Activated naive CD4-positive, alpha-beta T cell treated with anti-CD3 and anti-CD28 coated beads for 36 hours (primary cell): ENCODE measurements at regions not wholly inside any gene's neighbourhood (a gene's known extent, or its start where the extent isn't known, plus 50 kb on each side); places are given as distances from the start of the nearest gene placed in this dataset.

ENCODE experiments used
- CTCF ChIA-PET: fragments of 350-600 bp; sonication (Branson Sonifier 250); formaldehyde crosslinking; loops from one replicate; lab custom pipeline; 2021; ENCODE audit warnings: antibody characterized with exemption; lab: Charles Lee
- DNase-seq: peaks from one replicate; pipeline ENCODE4 v3.0.0-alpha.2; 2020
- H3K27ac Mint-ChIP-seq: one replicate; pipeline ENCODE4 v1.8.0; 2021; ENCODE audit warnings: mild to moderate bottlenecking, mixed read lengths
- H3K27me3 Mint-ChIP-seq: one replicate; pipeline ENCODE4 v1.8.0; 2021; ENCODE audit warnings: low read depth, mixed read lengths
- H3K36me3 Mint-ChIP-seq: one replicate; pipeline ENCODE4 v1.8.0; 2021; ENCODE audit warnings: low read depth, mixed read lengths
- H3K4me1 Mint-ChIP-seq: one replicate; pipeline ENCODE4 v1.8.0; 2021; ENCODE audit warnings: low read depth, mixed read lengths
- H3K4me3 Mint-ChIP-seq: one replicate; pipeline ENCODE4 v1.8.0; 2021; ENCODE audit warnings: mild to moderate bottlenecking, moderate library complexity, mixed read lengths
- H3K9me3 Mint-ChIP-seq: one replicate; pipeline ENCODE4 v1.8.0; 2021; ENCODE audit warnings: mixed read lengths
- intact Hi-C: fragments of 100-400 bp; cut with micrococcal nuclease; formaldehyde crosslinking; loops from one replicate; pipeline ENCODE4 v1.15.1; 2023

DNA sequence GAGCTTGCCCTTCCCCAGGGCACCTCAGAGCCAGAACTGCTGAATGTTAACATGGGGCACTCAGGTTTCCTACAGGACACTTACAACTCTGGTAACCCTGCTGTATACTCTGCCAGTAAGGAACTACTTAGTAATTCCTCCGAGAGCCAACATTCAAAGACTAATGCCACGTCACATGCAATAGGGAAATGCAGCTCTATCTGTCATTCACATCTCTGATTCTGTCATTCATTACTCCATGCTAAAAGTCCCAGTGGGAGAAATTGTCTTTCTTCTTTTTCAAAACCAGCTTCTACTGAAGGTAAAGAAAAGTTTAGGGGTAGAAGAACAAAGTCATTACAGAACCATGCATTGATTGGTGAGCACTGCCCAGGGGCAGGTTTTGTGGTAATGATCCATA lies 189.2 kb downstream of the DAD1 start:
- Mint-ChIP-seq H3K36me3 (no peaks in the 10 kb centered on the region), H3K9me3 (no peaks in the 10 kb centered on the region), H3K4me3 (no peak overlapping the region), H3K4me1 (no peaks in the 10 kb centered on the region), H3K27ac (no peak overlapping the region), H3K27me3 (no peaks in the 10 kb centered on the region)
- DNase-seq = no peak
- intact Hi-C loops = no loop called here
- CTCF ChIA-PET = no interaction called here

DNA sequence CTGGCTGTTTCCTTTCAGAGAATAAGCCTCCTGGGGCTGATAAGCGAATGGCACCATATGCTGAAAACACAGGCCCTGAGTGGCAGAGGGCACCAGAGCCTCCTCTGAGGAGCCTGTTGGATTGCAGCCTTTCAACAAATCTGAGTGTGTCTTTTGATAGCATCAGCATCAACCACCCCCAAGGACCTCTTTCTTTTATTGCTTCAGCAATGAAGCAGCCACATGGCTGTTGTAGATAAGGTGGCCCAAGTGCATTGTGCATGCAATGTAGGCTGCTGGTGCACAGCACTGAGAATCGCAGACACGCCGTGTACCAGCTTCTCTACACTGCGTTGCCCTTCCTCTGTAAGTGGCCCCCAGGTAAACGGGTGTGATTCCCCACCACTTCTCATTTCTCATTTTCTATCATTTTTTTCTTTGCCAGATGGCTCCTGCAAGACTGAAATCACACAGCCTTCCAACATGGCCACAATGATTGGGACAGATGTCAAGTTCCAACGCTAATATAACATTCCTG lies 191.7 kb downstream of the DAD1 start:
- H3K27me3 Mint-ChIP-seq = no peaks in the 10 kb centered on the region
- H3K4me3 Mint-ChIP-seq = no peak overlapping the region
- H3K27ac Mint-ChIP-seq = no peak overlapping the region
- H3K36me3 Mint-ChIP-seq = no peaks in the 10 kb centered on the region
- intact Hi-C loops = no loop called here
- H3K4me1 Mint-ChIP-seq = no peaks in the 10 kb centered on the region
- no peaks in the 10 kb centered on the region for H3K9me3 Mint-ChIP-seq
- CTCF ChIA-PET = no interaction called here
- no peak for DNase-seq

DNA sequence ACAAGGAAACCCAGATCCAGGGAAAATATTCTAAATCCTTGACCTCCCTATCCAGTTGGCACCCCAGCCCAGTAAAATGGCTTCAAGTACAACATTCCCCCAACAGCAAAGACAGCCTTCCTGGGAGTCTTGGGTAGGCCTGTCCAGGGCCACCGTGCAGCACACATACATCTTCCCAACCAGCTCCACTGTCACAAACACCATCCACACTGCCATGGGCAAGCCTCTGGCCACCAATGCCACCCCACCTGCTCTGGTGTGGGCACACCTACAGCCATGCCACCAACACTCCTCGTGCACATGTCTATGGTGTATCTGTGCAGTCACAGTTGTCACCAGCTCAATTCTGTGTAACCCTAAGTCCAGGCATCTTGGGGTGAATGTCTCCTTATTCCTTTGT lies 193.2 kb downstream of the DAD1 start:
- Mint-ChIP-seq H3K27ac (no peak overlapping the region), H3K4me3 (no peak overlapping the region)
- intact Hi-C loops = no loop called here

GRCh38 chr14:22394616-22395015 lies 194.4 kb downstream of the DAD1 start:
- Mint-ChIP-seq H3K4me3 (no peak overlapping the region), H3K9me3 (no peaks in the 10 kb centered on the region), H3K4me1 (no peaks in the 10 kb centered on the region), H3K36me3 (no peaks in the 10 kb centered on the region), H3K27me3 (no peaks in the 10 kb centered on the region), H3K27ac (no peak overlapping the region)
- DNase-seq = no peak
- intact Hi-C loops = no loop called here
- CTCF ChIA-PET = no interaction called here

More for the DNA sequence above, 193.2 kb downstream of the DAD1 start:
- Mint-ChIP-seq H3K36me3 (no peaks in the 10 kb centered on the region), H3K9me3 (no peaks in the 10 kb centered on the region), H3K27me3 (no peaks in the 10 kb centered on the region), H3K4me1 (no peaks in the 10 kb centered on the region)
- DNase-seq = no peak
- CTCF ChIA-PET = no interaction called here

- no peaks in the 10 kb centered on the region for H3K36me3 Mint-ChIP-seq
- intact Hi-C loops = no loop called here
- no peaks in the 10 kb centered on the region for H3K9me3 Mint-ChIP-seq
- H3K4me3 Mint-ChIP-seq = no peak overlapping the region
- no peaks in the 10 kb centered on the region for H3K4me1 Mint-ChIP-seq
- no peak for DNase-seq
- CTCF ChIA-PET = no interaction called here
- H3K27ac Mint-ChIP-seq = no peak overlapping the region
- no peaks in the 10 kb centered on the region for H3K27me3 Mint-ChIP-seq
These were observed 195.2 kb downstream of the DAD1 start for GRCh38 chr14:22393796-22394195.

- CTCF ChIA-PET = no interaction called here
- no peak for DNase-seq
- no peaks in the 10 kb centered on the region for H3K4me1 Mint-ChIP-seq
- H3K27me3 Mint-ChIP-seq = no peaks in the 10 kb centered on the region
- H3K9me3 Mint-ChIP-seq = no peaks in the 10 kb centered on the region
- intact Hi-C loops = no loop called here
- no peak overlapping the region for H3K27ac Mint-ChIP-seq
- H3K36me3 Mint-ChIP-seq = no peaks in the 10 kb centered on the region
- H3K4me3 Mint-ChIP-seq = no peak overlapping the region
These were observed 197.0 kb downstream of the DAD1 start for GRCh38 chr14:22391908-22392565.

DNA sequence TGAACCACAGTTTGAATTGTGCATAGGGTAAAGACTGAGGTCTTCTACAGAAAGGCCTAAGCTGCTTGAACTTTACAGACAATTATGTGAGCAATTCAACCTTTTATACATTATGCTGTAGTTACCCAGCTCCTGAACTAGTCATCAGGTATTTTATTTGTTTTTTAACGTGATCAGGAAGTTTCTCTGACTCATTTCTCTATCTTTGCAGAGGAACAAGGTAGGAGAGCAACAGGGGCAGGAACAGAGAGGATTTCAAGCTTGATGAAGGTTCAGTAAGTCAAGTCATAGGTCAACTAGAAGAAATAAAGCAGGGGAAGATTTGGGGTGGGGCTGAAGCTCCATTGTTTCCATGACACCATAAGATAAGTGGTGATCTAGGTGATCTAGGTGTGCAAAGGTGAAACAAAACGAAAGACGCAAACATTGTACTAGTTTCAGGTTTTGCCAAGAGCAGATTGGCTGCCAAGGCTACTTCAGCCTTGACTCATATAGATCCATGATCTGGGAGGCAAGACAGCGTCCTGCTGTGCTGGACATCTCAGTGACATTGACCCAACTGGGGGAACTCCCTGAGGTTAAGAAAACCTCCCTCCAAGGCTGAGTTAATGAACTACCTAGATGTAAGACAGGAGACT lies 198.1 kb downstream of the DAD1 start:
- no peak overlapping the region for H3K27ac Mint-ChIP-seq
- no peaks in the 10 kb centered on the region for H3K4me1 Mint-ChIP-seq
- no peaks in the 10 kb centered on the region for H3K27me3 Mint-ChIP-seq
- CTCF ChIA-PET = no interaction called here
- intact Hi-C loops = no loop called here
- no peak for DNase-seq
- H3K9me3 Mint-ChIP-seq = no peaks in the 10 kb centered on the region
- no peaks in the 10 kb centered on the region for H3K36me3 Mint-ChIP-seq
- H3K4me3 Mint-ChIP-seq = no peak overlapping the region

DNA sequence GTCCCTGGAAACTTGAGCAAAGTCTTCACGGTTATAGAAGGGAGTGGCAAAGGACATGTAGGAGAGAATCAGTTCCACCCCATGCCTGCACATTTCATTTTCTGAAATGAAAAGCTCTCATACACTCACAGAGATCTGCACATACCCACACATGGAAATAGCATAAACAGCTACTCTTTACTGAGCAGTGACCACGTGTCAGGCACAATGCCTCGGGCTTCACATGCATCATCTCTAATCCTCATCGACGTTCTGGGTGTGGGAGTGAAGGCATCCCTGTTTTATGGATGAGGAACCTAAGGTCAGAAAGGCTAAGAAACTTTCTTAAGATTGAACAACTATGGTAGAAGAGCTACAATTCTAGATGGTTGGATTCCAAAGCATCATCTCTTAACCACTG lies 198.8 kb downstream of the DAD1 start:
- no peak overlapping the region for H3K4me3 Mint-ChIP-seq
- no peak overlapping the region for H3K27ac Mint-ChIP-seq
- no peaks in the 10 kb centered on the region for H3K4me1 Mint-ChIP-seq
- no peaks in the 10 kb centered on the region for H3K9me3 Mint-ChIP-seq
- H3K36me3 Mint-ChIP-seq = no peaks in the 10 kb centered on the region
- H3K27me3 Mint-ChIP-seq = no peaks in the 10 kb centered on the region
- intact Hi-C loops = no loop called here
- no peak for DNase-seq
- CTCF ChIA-PET = no interaction called here

DNA sequence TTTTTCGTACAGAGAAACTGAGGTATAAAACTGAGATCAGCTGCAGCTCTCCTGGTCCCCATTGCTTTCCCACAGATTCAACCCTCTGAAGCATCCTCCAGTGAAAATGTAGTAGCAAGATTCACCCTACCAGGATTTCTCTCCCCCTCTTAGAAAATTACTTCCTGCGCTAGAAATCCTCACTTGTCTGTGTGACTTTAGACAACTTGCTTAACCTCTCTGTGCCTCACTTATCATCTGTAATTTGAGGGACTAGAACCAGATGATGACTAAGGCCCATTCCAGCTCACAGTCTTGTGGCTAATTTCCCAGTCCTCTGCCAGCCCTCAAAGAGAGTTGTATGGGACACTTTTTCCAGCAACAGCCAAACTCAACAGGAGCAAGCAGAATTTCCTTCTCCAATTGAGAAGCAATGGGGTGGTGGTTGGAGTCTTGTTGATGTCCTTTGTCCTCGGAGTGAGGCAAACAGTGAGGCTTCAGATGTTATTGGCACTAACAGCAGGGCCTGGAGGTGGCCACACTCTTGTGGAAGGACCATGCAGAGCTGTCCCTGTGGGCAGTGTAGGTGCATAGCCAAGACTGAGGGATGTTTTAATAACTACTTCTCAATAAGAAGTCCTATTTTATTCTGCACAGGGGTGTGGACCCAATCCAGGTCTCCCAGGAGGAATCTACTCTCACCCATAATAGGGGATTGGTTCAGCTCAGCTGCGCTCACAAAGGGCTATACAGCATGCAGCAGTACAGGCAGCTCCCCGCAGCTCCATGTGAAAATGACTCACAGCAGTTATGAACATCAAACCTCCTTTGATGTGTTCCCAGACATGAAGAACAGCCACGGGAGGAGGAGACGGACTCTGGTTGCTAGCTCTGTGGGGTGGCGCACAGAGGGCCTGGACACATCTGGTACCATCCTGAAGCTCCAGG lies 200.1 kb downstream of the DAD1 start:
- no peak overlapping the region for H3K4me3 Mint-ChIP-seq
- H3K4me1 Mint-ChIP-seq = no peaks in the 10 kb centered on the region
- no peaks in the 10 kb centered on the region for H3K27me3 Mint-ChIP-seq
- no peak overlapping the region for H3K27ac Mint-ChIP-seq
- CTCF ChIA-PET = no interaction called here
- intact Hi-C loops = no loop called here
- H3K36me3 Mint-ChIP-seq = no peaks in the 10 kb centered on the region
- DNase-seq = no peak
- H3K9me3 Mint-ChIP-seq = no peaks in the 10 kb centered on the region

- H3K27me3 Mint-ChIP-seq = no peaks in the 10 kb centered on the region
- intact Hi-C loops = no loop called here
- no peaks in the 10 kb centered on the region for H3K36me3 Mint-ChIP-seq
- H3K27ac Mint-ChIP-seq = no peak overlapping the region
- no peaks in the 10 kb centered on the region for H3K4me1 Mint-ChIP-seq
- no peaks in the 10 kb centered on the region for H3K9me3 Mint-ChIP-seq
- CTCF ChIA-PET = no interaction called here
- no peak overlapping the region for H3K4me3 Mint-ChIP-seq
- no peak for DNase-seq
These were observed 201.2 kb downstream of the DAD1 start for GRCh38 chr14:22387776-22388241.

- CTCF ChIA-PET = no interaction called here
- H3K4me3 Mint-ChIP-seq = no peak overlapping the region
- H3K27ac Mint-ChIP-seq = no peak overlapping the region
- H3K36me3 Mint-ChIP-seq = no peaks in the 10 kb centered on the region
- no peak for DNase-seq
- intact Hi-C loops = no loop called here
- H3K27me3 Mint-ChIP-seq = no peaks in the 10 kb centered on the region
- no peaks in the 10 kb centered on the region for H3K4me1 Mint-ChIP-seq
- H3K9me3 Mint-ChIP-seq = no peaks in the 10 kb centered on the region
These were observed 201.9 kb downstream of the DAD1 start for GRCh38 chr14:22386924-22387775.

GRCh38 chr14:22384974-22385526 lies 204.0 kb downstream of the DAD1 start:
- Mint-ChIP-seq H3K9me3 (no peaks in the 10 kb centered on the region), H3K27ac (peak overlapping the region; percentile 36), H3K36me3 (no peaks in the 10 kb centered on the region), H3K4me1 (no peaks in the 10 kb centered on the region), H3K4me3 (no peak overlapping the region), H3K27me3 (no peaks in the 10 kb centered on the region)
- intact Hi-C loops = no loop called here
- no peak for DNase-seq
- CTCF ChIA-PET = no interaction called here
